DOHH2 (cell line): ENCODE measurements at regions not wholly inside any gene's neighbourhood (a gene's known extent, or its start where the extent isn't known, plus 50 kb on each side); places are given as distances from the start of the nearest gene placed in this dataset.

ENCODE experiments used
- EZH2phosphoT487 ChIP-seq: fragments of 200-600 bp; sonication (generic); IDR thresholded peaks from 2 replicates; pipeline ENCODE4 v1.6.1; 2017; ENCODE audit warnings: borderline replicate concordance, mild to moderate bottlenecking, antibody characterized with exemption, low read length, moderate library complexity, mixed read lengths
- TF ChIP-seq, protein P1 (sequence below): fragments of 200-600 bp; sonication (generic); IDR thresholded peaks from one replicate; pipeline ENCODE4 v1.5.1; 2014; ENCODE audit warnings: antibody characterized with exemption, mild to moderate bottlenecking, low read depth, low read length; ENCODE audit not compliant: poor library complexity, severe bottlenecking

DNA sequence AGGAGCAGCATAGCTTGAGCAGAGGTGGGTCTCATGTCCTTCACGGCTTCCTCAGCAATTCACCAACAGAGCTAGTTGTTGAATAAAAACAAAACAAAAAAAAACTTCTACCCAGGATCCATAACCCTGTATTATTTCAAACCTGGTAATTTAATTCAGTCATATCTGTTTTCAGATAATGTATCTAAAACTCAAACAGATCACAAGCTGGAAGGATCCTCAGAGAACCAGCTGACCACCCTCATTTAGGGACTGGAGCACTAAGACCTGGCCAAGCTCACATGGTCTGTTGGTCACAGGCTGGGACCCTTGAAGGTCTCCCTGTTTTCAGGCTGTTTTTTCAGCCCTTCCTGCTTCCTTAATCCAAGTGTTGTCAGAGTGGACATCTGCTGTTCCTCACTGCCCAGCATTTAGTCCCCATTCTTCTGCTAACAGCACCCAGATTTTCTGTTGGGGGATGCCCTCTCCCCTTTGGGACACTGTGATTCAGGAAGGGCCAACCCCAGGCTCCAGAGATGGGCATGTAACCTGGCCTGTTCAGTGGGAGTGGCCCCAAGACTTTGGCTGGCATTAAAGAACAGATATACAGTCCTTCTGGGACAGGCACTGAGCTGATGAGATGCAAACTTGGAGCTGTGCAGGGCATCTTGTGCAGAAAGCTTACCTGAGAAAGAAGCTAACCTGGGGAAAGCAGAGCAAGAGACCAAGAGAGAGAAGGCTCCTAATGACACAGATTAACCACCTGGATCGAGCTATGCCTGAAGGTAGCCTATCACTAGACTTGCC lies 78.8 kb upstream of the SPATA12 start:
- TF ChIP-seq, protein P1, sequence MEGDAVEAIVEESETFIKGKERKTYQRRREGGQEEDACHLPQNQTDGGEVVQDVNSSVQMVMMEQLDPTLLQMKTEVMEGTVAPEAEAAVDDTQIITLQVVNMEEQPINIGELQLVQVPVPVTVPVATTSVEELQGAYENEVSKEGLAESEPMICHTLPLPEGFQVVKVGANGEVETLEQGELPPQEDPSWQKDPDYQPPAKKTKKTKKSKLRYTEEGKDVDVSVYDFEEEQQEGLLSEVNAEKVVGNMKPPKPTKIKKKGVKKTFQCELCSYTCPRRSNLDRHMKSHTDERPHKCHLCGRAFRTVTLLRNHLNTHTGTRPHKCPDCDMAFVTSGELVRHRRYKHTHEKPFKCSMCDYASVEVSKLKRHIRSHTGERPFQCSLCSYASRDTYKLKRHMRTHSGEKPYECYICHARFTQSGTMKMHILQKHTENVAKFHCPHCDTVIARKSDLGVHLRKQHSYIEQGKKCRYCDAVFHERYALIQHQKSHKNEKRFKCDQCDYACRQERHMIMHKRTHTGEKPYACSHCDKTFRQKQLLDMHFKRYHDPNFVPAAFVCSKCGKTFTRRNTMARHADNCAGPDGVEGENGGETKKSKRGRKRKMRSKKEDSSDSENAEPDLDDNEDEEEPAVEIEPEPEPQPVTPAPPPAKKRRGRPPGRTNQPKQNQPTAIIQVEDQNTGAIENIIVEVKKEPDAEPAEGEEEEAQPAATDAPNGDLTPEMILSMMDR = no peak
- no peak for TF ChIP-seq EZH2phosphoT487
